Ovary (tissue), 7 donors: ENCODE measurements at regions not wholly inside any gene's neighbourhood (a gene's known extent, or its start where the extent isn't known, plus 50 kb on each side); places are given as distances from the start of the nearest gene placed in this dataset.

Source experiments
- DNase-seq, 5 donors: peaks; one replicate each; pipeline ENCODE4 v3.0.0-alpha.2; 2019 to 2020
- H3K27ac ChIP-seq, 2 donors: fragments of 200-600 bp; one replicate each; pipeline versions ENCODE4 v1.5.1 to v1.8.0; 2019 to 2022
- H3K27me3 ChIP-seq: fragments of 200-600 bp; one replicate; pipeline ENCODE4 v1.8.0; 2022
- H3K36me3 ChIP-seq: fragments of 200-600 bp; sonication (generic); one replicate; pipeline ENCODE4 v1.5.1; 2019
- H3K4me1 ChIP-seq: one replicate; pipeline ENCODE4 v1.8.1; 2013; ENCODE audit warnings: mild to moderate bottlenecking, moderate library complexity; ENCODE audit not compliant: insufficient read depth
- H3K4me3 ChIP-seq: fragments of 200-600 bp; sonication (generic); one replicate; pipeline ENCODE4 v1.5.1; 2017
- H3K9me3 ChIP-seq, 2 donors: fragments of 200-600 bp in 1 of 2; sonication (generic) in 1 of 2; one replicate each; pipeline versions ENCODE4 v1.5.1 to v1.8.1; 2013 to 2019; ENCODE audit warnings: mild to moderate bottlenecking in 1 of 2, moderate library complexity in 1 of 2
- CTCF ChIP-seq, 3 donors: fragments of 450-650 bp in 2 of 3; fragments of 200-600 bp in 1 of 3; IDR thresholded peaks; one replicate each; pipeline versions ENCODE4 v1.5.1 to v1.8.0; 2016 to 2022; ENCODE audit warnings: antibody characterized with exemption in 3 of 3, mild to moderate bottlenecking in 1 of 3
- EP300 ChIP-seq: sonication (generic); formaldehyde crosslinking; IDR thresholded peaks from one replicate; pipeline ENCODE4 v1.6.1; 2017; ENCODE audit warnings: antibody characterized with exemption
- POLR2A ChIP-seq: fragments of 450-650 bp; IDR thresholded peaks from one replicate; pipeline ENCODE4 v1.6.1; 2017; ENCODE audit warnings: antibody characterized with exemption, mild to moderate bottlenecking, moderate library complexity
- WGBS, 3 donors: extraction: QIAGEN DNeasy Blood & Tissue Kit in 1 of 3; methylation state at CpG; one replicate each; pipeline versions ENCODE4 v1.1.5 to v1.1.7; 2013 to 2017; 5-methylcytosine and 5-hydroxymethylcytosine counted together
- intact Hi-C, 4 donors: fragments of 100-400 bp; cut with DNase I; formaldehyde crosslinking; loops; one replicate each; pipeline versions ENCODE4 v1.11.0 to v1.15.1; 2022 to 2023
- donor health status: DM: no; HTN: no; CAD: no; lungs with moderate emphysema.
- donor health status: DM: no; HTN: no; CAD: no.
- donor health status: Bipolar disorder and iron deficiency.
- donor health status: DM: no; HTN: no; CAD: no.
- donor health status: DM: yes; HTN: yes; CAD: no.

GRCh38 chr4:152028131-152028530, 267.3 kb upstream of the GATB start:
- TF ChIP-seq POLR2A = no peak
- no peak for TF ChIP-seq EP300
- no peak for TF ChIP-seq CTCF (IDR thresholded peaks at IDR 0.05)

GRCh38 chr4:152024881-152025280, 264.1 kb upstream of the GATB start:
- no peaks in the 10 kb centered on the region for H3K9me3 ChIP-seq
- H3K27ac ChIP-seq = no peak overlapping the region
- no peak overlapping the region for H3K4me3 ChIP-seq
- no peaks in the 10 kb centered on the region for H3K27me3 ChIP-seq
- TF ChIP-seq POLR2A (no peak), CTCF (IDR thresholded peaks at IDR 0.05) (no peak), EP300 (no peak)
- no peak for DNase-seq
- intact Hi-C loops = no loop called here
- no peaks in the 10 kb centered on the region for H3K4me1 ChIP-seq
- no peaks in the 10 kb centered on the region for H3K36me3 ChIP-seq

More at GRCh38 chr4:152028131-152028530, 267.3 kb upstream of the GATB start:
- 97 to 100% (median 97%) methylated on average over 1 of the region's 1 CpG for WGBS, 3 donors
- Histone ChIP-seq H3K27ac (no peak overlapping the region), H3K9me3 (no peaks in the 10 kb centered on the region), H3K4me3 (no peak overlapping the region), H3K4me1 (no peaks in the 10 kb centered on the region), H3K36me3 (no peaks in the 10 kb centered on the region), H3K27me3 (no peaks in the 10 kb centered on the region)
- intact Hi-C loops = no loop called here
- no peak for DNase-seq

GRCh38 chr4:152023674-152024073, 262.9 kb upstream of the GATB start:
- intact Hi-C loops = no loop called here
- Histone ChIP-seq H3K4me3 (no peak overlapping the region), H3K27me3 (no peaks in the 10 kb centered on the region), H3K36me3 (no peaks in the 10 kb centered on the region), H3K9me3 (no peaks in the 10 kb centered on the region), H3K27ac (no peak overlapping the region), H3K4me1 (no peaks in the 10 kb centered on the region)
- 84 to 91% (median 87%) methylated on average over 9 of the region's 9 CpGs for WGBS, 3 donors
- no peak for DNase-seq
- TF ChIP-seq CTCF (IDR thresholded peaks at IDR 0.05) (no peak), EP300 (no peak), POLR2A (no peak)

GRCh38 chr4:152022543-152022942, 261.7 kb upstream of the GATB start:
- TF ChIP-seq EP300 (no peak), POLR2A (no peak), CTCF (IDR thresholded peaks at IDR 0.05) (no peak)
- Histone ChIP-seq H3K27me3 (no peaks in the 10 kb centered on the region), H3K36me3 (no peaks in the 10 kb centered on the region), H3K27ac (no peak overlapping the region), H3K4me3 (no peak overlapping the region), H3K9me3 (no peaks in the 10 kb centered on the region), H3K4me1 (no peaks in the 10 kb centered on the region)
- DNase-seq = no peak
- WGBS, 3 donors = 83 to 91% (median 90%) methylated on average over 5 of the region's 5 CpGs
- intact Hi-C loops = no loop called here
